H9 (cell line): ENCODE measurements at regions not wholly inside any gene's neighbourhood (a gene's known extent, or its start where the extent isn't known, plus 50 kb on each side); places are given as distances from the start of the nearest gene placed in this dataset.

Source experiments
- DNase-seq: peaks from one replicate; pipeline ENCODE4 v3.0.0-alpha.2; 2017
- H2AFZ ChIP-seq: one replicate; pipeline ENCODE4 v1.6.1; 2013; ENCODE audit warnings: mild to moderate bottlenecking, low read length, control low read depth, moderate library complexity
- H2AK5ac ChIP-seq: 2 replicates; pipeline ENCODE4 v1.6.1; 2013; ENCODE audit warnings: low read length, control low read depth, mixed read lengths; ENCODE audit not compliant: insufficient read length
- H2BK120ac ChIP-seq: one replicate; pipeline ENCODE4 v1.6.1; 2013; ENCODE audit warnings: low read depth, mild to moderate bottlenecking, low read length, control low read depth, inconsistent platforms; ENCODE audit not compliant: poor library complexity, severe bottlenecking
- H2BK12ac ChIP-seq: 2 replicates; pipeline ENCODE4 v1.6.1; 2013; ENCODE audit warnings: low read length, control low read depth, mixed read lengths, low read depth; ENCODE audit not compliant: insufficient read length
- H2BK15ac ChIP-seq: 2 replicates; pipeline ENCODE4 v1.6.1; 2013; ENCODE audit warnings: low read depth, low read length, control low read depth
- H2BK20ac ChIP-seq: one replicate; pipeline ENCODE4 v1.6.1; 2013; ENCODE audit warnings: low read depth, mild to moderate bottlenecking, low read length, control low read depth, inconsistent platforms; ENCODE audit not compliant: poor library complexity, severe bottlenecking
- H2BK5ac ChIP-seq: 2 replicates; pipeline ENCODE4 v1.6.1; 2013; ENCODE audit warnings: low read length, control low read depth, mixed read lengths; ENCODE audit not compliant: insufficient read length
- H3K14ac ChIP-seq: 2 replicates; pipeline ENCODE4 v1.6.1; 2013; ENCODE audit warnings: low read length, control low read depth; ENCODE audit not compliant: insufficient read depth
- H3K18ac ChIP-seq: 2 replicates; pipeline ENCODE4 v1.6.1; 2013; ENCODE audit warnings: low read depth, mild to moderate bottlenecking, mixed read lengths, low read length, control low read depth; ENCODE audit not compliant: insufficient read length
- H3K23ac ChIP-seq: 2 replicates; pipeline ENCODE4 v1.6.1; 2013; ENCODE audit warnings: low read length, control low read depth, mixed read lengths, low read depth; ENCODE audit not compliant: insufficient read length
- H3K23me2 ChIP-seq: 2 replicates; pipeline ENCODE4 v1.6.1; 2013; ENCODE audit warnings: low read depth, mild to moderate bottlenecking, mixed read lengths, low read length, control low read depth; ENCODE audit not compliant: insufficient read length, poor library complexity, severe bottlenecking
- H3K27ac ChIP-seq: 2 replicates; pipeline ENCODE4 v1.5.1; 2013; ENCODE audit warnings: low read length, control low read depth, mixed read lengths, low read depth; ENCODE audit not compliant: insufficient read length
- H3K27me3 ChIP-seq: 2 replicates; pipeline ENCODE4 v1.6.1; 2013; ENCODE audit warnings: low read length, control low read depth, inconsistent platforms; ENCODE audit not compliant: insufficient read depth
- H3K4ac ChIP-seq: 2 replicates; pipeline ENCODE4 v1.6.1; 2013; ENCODE audit warnings: low read depth, mild to moderate bottlenecking, control low read depth, inconsistent platforms, low read length, moderate library complexity
- H3K4me1 ChIP-seq: 2 replicates; pipeline ENCODE4 v1.6.1; 2013; ENCODE audit warnings: low read length, control low read depth, inconsistent platforms; ENCODE audit not compliant: insufficient read depth
- H3K4me2 ChIP-seq: 2 replicates; pipeline ENCODE4 v1.6.1; 2013; ENCODE audit warnings: low read length, control low read depth, mixed read lengths; ENCODE audit not compliant: insufficient read length, insufficient read depth
- H3K56ac ChIP-seq: 2 replicates; pipeline ENCODE4 v1.6.1; 2013; ENCODE audit warnings: low read depth, mild to moderate bottlenecking, mixed read lengths, low read length, control low read depth; ENCODE audit not compliant: insufficient read length
- H3K79me1 ChIP-seq: 2 replicates; pipeline ENCODE4 v1.6.1; 2013; ENCODE audit warnings: low read depth, mild to moderate bottlenecking, moderate library complexity, low read length, control low read depth, inconsistent platforms; ENCODE audit not compliant: insufficient read depth, poor library complexity, severe bottlenecking
- H3K79me2 ChIP-seq: 2 replicates; pipeline ENCODE4 v1.6.1; 2013; ENCODE audit warnings: low read length, control low read depth, inconsistent platforms; ENCODE audit not compliant: insufficient read depth
- H3K9ac ChIP-seq: 2 replicates; pipeline ENCODE4 v1.6.1; 2013; ENCODE audit warnings: low read length, control low read depth, mixed read lengths; ENCODE audit not compliant: insufficient read length; ENCODE audit errors: extremely low read depth
- H3K9me3 ChIP-seq: one replicate; pipeline ENCODE4 v1.6.1; 2013; ENCODE audit warnings: low read depth, low read length, inconsistent platforms; ENCODE audit not compliant: control insufficient read depth
- H3T11ph ChIP-seq: one replicate; pipeline ENCODE4 v1.6.1; 2013; ENCODE audit warnings: mild to moderate bottlenecking, low read length, control low read depth, inconsistent platforms
- H4K20me1 ChIP-seq: one replicate; pipeline ENCODE4 v1.6.1; 2013; ENCODE audit not compliant: control insufficient read depth, insufficient read length, insufficient read depth
- H4K5ac ChIP-seq: 2 replicates; pipeline ENCODE4 v1.6.1; 2013; ENCODE audit warnings: low read depth, mild to moderate bottlenecking, mixed read lengths, low read length, control low read depth; ENCODE audit not compliant: insufficient read length
- H4K8ac ChIP-seq: replicated peaks from 2 replicates; pipeline ENCODE4 v1.6.1; 2013; ENCODE audit warnings: low read length, control low read depth, mixed read lengths, low read depth; ENCODE audit not compliant: insufficient read length
- H4K91ac ChIP-seq: 2 replicates; pipeline ENCODE4 v1.6.1; 2013; ENCODE audit warnings: low read depth, mild to moderate bottlenecking, moderate library complexity, mixed read lengths, low read length, control low read depth; ENCODE audit not compliant: insufficient read length
- H3K27ac Mint-ChIP-seq, 3 experiments: 2 replicates in 2 of 3; 3 replicates in 1 of 3; pipeline ENCODE4 v1.8.0; 2020 to 2021; ENCODE audit warnings: mixed read lengths in 3 of 3, mild to moderate bottlenecking in 1 of 3, moderate library complexity in 1 of 3
- H3K27me3 Mint-ChIP-seq: 2 replicates; pipeline ENCODE4 v1.8.0; 2021; ENCODE audit warnings: low read depth, mild to moderate bottlenecking, moderate library complexity, mixed read lengths
- H3K36me3 Mint-ChIP-seq, 3 experiments: 2 replicates in 2 of 3; 3 replicates in 1 of 3; pipeline ENCODE4 v1.8.0; 2020 to 2021; ENCODE audit warnings: low read depth in 3 of 3, mixed read lengths in 3 of 3; ENCODE audit not compliant: insufficient read depth in 1 of 3
- H3K4me1 Mint-ChIP-seq, 2 experiments: 2 replicates each; pipeline ENCODE4 v1.8.0; 2020; ENCODE audit warnings: mixed read lengths in 2 of 2
- H3K4me3 Mint-ChIP-seq, 2 experiments: 2 replicates in 1 of 2; 3 replicates in 1 of 2; pipeline ENCODE4 v1.8.0; 2020 to 2021; ENCODE audit warnings: mild to moderate bottlenecking in 2 of 2, mixed read lengths in 2 of 2, moderate library complexity in 1 of 2
- H3K9me3 Mint-ChIP-seq, 2 experiments: 2 replicates in 1 of 2; 3 replicates in 1 of 2; pipeline ENCODE4 v1.8.0; 2020; ENCODE audit warnings: mild to moderate bottlenecking in 2 of 2, mixed read lengths in 2 of 2, moderate library complexity in 1 of 2
- WGBS: extraction: QIAGEN DNeasy Blood & Tissue Kit; methylation state at CpG from one replicate; pipeline ENCODE4 v1.1.7; 2013; ENCODE audit warnings: missing lambda C conversion rate, low lambda C conversion rate, mixed read lengths; ENCODE audit not compliant: insufficient read length; ENCODE audit errors: extremely low coverage; 5-methylcytosine and 5-hydroxymethylcytosine counted together
- TF ChIP-seq, protein P1 (sequence below): fragments of 200-600 bp; sonication (generic); conservative IDR thresholded peaks from 3 replicates; pipeline ENCODE4 v1.8.0; 2021; ENCODE audit warnings: antibody characterized with exemption, mild to moderate bottlenecking

DNA sequence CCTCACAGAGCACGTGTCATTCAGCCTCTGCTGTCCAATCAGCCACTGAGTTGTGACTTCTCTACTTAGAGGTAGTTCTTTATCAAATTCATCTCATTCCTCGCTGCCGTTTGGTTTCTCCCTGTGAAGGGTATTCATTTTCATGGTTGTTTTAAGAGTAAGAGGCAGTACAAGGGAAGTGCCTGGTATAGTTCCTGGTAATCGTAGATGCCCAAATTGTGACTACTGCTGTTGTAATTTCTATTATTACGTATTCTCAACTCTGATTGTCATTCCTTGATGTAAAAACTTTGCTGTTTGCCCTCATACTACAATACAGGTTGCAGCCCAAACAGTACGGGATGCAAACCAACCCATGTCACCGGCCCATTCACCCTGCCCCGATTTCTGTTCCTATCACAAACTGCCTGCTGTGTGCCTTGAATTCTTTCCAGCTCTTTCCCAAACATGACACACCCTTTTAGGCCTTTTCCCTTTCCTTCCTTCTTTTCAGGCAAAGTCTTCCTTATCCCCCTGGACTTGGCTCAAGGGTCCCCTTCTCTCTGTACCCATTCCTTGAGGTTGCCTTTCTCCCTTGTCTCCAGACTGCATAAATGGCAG, 93.0 kb downstream of the SLC25A47 start:
- H3K23me2 ChIP-seq, result no peaks in the 10 kb centered on the region
- H3T11ph ChIP-seq, result no peak overlapping the region
- no peak overlapping the region for H2AFZ ChIP-seq
- H4K20me1 ChIP-seq, result no peaks in the 10 kb centered on the region
- no peak overlapping the region for H4K91ac ChIP-seq
- H3K14ac ChIP-seq, result no peak overlapping the region
- H3K27ac Mint-ChIP-seq, result no peak overlapping the region; a peak in 1 of 7 replicates
- no peaks in the 10 kb centered on the region for H3K79me2 ChIP-seq
- no peak overlapping the region for H2BK5ac ChIP-seq
- TF ChIP-seq, protein P1, sequence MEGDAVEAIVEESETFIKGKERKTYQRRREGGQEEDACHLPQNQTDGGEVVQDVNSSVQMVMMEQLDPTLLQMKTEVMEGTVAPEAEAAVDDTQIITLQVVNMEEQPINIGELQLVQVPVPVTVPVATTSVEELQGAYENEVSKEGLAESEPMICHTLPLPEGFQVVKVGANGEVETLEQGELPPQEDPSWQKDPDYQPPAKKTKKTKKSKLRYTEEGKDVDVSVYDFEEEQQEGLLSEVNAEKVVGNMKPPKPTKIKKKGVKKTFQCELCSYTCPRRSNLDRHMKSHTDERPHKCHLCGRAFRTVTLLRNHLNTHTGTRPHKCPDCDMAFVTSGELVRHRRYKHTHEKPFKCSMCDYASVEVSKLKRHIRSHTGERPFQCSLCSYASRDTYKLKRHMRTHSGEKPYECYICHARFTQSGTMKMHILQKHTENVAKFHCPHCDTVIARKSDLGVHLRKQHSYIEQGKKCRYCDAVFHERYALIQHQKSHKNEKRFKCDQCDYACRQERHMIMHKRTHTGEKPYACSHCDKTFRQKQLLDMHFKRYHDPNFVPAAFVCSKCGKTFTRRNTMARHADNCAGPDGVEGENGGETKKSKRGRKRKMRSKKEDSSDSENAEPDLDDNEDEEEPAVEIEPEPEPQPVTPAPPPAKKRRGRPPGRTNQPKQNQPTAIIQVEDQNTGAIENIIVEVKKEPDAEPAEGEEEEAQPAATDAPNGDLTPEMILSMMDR, result no peak
- H3K36me3 Mint-ChIP-seq, result peaks cover 0 to 2% (median 0%) of the 10 kb centered on the region in 3 experiments; a peak in 3 of 7 replicates
- H2AK5ac ChIP-seq, result no peak overlapping the region
- no peak overlapping the region for H2BK12ac ChIP-seq
- H2BK15ac ChIP-seq, result no peak overlapping the region
- no peak overlapping the region for H3K27ac ChIP-seq
- WGBS, result no CpG with 5 or more reads among the region's 8 CpGs
- H3K9me3 ChIP-seq, result no peaks in the 10 kb centered on the region
- no peak overlapping the region for H4K8ac ChIP-seq
- no peaks in the 10 kb centered on the region for H3K27me3 ChIP-seq
- H3K27me3 Mint-ChIP-seq, result no peaks in the 10 kb centered on the region; the same call in 1 of the 2 replicates
- no peak overlapping the region for H2BK120ac ChIP-seq
- no peak overlapping the region for H3K4me3 Mint-ChIP-seq
- no peak for DNase-seq
- H3K4ac ChIP-seq, result no peak overlapping the region
- H3K4me1 Mint-ChIP-seq, result peaks cover 10 to 15% of the 10 kb centered on the region in 2 experiments
- H2BK20ac ChIP-seq, result no peak overlapping the region
- no peaks in the 10 kb centered on the region for H3K4me1 ChIP-seq
- H3K4me2 ChIP-seq, result no peak overlapping the region
- H3K9me3 Mint-ChIP-seq, result no peaks in the 10 kb centered on the region
- H3K56ac ChIP-seq, result no peak overlapping the region
- H4K5ac ChIP-seq, result no peak overlapping the region
- no peak overlapping the region for H3K23ac ChIP-seq
- no peak overlapping the region for H3K18ac ChIP-seq
- no peaks in the 10 kb centered on the region for H3K79me1 ChIP-seq
- no peak overlapping the region for H3K9ac ChIP-seq
